NCI-H1092 (cell line): ENCODE measurements at regions not wholly inside any gene's neighbourhood (a gene's known extent, or its start where the extent isn't known, plus 50 kb on each side); places are given as distances from the start of the nearest gene placed in this dataset.

Experiments
- DNase-seq: peaks from one replicate; lab custom pipeline; 2025; lab: John Stamatoyannopoulos, UW

DNA sequence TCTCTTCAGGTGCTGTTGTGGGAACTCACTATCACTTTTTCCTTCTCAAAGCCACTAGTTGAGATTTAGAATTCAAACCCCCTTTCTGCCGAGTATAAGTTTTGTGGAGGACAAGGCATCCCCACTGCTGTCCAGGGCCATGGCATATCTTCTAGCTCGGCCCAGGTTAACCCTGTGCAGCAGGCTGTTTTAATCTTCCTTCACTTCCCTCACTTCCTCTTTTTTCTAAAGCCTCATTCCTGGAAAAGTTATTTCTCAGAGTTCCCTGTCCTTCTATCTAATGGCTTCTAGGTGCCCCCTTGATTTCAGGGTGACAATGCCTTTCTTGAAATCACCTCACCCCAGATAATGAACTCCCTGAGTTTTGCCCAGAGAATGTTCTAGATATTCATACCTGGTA lies 222.3 kb downstream of the SNX10 start:
- no peak for DNase-seq

- no peak for DNase-seq
Measured at GRCh38 chr7:26514633-26515032, 223.0 kb downstream of the SNX10 start.

- DNase-seq = peak; percentile 64
Measured at GRCh38 chr7:26515314-26515842, 223.7 kb downstream of the SNX10 start.

DNA sequence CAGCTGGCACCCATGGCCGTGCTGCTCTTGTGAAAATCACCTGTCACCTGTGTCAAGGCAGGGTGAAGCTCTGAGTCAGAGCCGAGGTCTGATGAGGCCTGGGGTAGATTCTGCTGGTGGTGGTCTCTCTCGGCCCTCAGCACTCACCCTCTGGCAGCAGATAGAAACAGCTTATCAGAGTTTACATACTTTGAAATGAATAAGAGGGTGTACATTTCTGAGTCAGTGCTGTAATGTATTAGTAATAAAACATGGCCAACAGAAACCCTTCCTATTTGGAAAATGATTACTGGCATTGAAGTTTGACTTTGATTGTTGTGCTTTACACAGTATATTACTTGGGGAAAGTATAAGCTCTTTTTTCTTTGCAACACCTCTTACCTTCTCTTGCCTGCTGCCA lies 228.8 kb downstream of the SNX10 start:
- no peak for DNase-seq

- no peak for DNase-seq
Measured at GRCh38 chr7:26522633-26523032, 231.0 kb downstream of the SNX10 start.

- peak; percentile 78 for DNase-seq
Measured at GRCh38 chr7:26525398-26526264, 234.0 kb downstream of the SNX10 start.

DNA sequence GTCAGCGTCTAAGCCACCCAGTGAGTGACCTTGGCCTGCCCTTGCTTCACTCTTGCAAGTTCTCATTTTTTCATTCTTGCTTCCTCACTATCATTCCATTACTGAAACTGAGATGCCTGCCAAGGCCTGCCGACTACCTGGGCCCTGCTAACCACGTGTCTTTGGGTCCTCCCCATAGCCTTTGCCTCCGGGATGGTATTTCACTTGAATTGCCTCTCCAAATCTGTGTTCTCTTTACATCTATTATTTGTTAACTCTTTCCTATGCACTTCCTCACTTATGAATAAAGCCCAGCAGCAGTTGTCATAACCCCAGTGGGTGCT lies 234.6 kb downstream of the SNX10 start:
- DNase-seq = no peak

GRCh38 chr7:26531926-26532325 lies 240.3 kb downstream of the SNX10 start:
- DNase-seq = no peak

GRCh38 chr7:26532471-26532870 lies 240.8 kb downstream of the SNX10 start:
- no peak for DNase-seq

DNA sequence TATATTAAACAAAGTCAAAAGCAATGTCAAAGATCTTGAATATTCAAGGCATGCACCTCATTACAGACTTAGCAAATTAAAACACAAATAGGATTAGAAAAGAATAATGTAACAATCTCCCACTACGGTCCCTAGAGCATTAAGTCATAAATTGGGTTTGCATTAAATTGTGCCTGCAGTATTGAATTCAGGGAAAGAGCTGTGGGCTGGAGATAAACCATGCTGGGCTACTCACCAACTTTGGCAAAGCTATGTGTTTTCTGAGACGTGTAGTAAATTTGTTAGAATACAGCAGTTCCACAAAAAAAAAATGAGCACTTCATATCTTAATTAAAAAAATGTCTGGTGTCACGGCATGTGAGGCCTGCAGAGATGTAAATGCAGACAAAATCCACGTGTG lies 241.6 kb downstream of the SNX10 start:
- DNase-seq = no peak

DNA sequence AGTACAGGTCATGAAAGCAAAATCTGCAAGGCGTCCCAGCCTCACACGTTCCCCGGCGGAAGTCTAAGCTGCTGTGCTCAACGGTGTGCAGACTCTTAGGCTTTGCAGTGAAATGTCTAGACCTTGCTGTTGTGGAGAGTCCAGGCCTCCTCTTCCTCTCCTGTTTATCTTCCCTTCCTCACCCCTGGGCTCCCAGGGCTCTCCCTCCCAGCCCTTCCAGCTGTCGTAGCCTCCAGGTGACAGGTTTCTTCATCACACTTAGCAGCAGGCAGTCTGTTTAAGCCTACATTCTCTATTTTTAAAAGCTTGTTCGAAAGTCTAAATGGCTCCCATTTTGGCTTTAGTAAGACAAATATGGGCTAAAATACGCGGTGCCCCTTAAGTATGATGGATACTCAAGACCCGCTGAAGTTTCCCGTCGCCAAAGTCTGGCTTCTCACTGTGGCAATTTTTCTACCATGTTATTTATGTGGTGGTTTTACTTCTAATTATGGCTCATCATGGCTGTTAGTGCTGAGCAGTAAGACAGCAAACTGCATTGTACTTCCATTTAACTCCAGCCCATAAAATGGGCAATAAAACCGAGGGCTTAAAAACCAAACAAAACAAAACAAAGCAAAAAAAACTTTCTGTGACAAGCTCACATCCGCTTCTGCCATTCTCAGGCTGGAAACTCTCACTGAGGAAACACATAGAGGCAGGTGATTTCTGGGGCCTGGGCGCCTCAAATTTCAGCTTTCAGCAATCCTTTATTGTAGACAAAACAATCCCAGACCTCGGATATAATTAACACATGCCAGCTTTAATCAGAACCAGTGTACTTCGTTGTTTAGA lies 243.2 kb downstream of the SNX10 start:
- DNase-seq = peak; percentile 41

- DNase-seq = no peak
Measured at GRCh38 chr7:26535483-26536007, 243.9 kb downstream of the SNX10 start.

DNA sequence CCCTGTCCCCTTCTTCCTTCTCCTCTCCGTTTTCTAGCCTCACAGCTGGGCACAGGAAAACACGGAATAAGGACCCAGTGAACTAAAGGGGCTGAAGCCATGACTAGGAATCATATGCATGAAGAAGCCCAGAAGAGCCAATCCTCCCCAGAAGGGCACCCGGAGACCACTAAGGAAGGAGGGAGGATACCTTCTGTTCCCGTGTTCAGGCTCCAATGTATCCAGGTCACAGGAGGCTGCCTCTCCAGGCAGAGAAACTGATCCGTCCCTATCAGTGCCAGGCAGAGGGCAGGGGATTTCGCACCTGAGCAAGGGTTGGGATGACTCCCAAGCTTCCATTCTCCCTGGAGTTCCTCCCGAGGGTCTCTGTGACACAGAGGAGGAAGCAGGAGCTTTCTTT lies 246.6 kb downstream of the SNX10 start:
- no peak for DNase-seq

DNA sequence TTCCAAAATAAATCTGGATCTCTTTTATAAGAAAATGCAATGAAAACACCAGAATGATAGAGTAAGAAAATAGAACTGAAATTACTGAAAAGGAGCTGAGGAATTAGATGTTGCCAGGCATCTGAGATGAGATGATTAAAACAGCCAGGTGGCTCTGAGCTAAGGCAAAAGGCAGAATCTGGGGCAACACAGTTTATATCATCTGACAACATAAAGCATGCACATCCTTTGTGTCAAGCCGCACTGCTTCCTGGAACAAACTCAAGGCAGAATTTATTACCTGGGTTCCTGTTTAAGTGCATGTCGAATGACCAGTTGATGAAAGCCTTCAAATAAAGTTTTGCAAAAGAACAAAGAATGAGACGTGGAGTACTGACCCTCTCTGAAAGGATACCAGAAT lies 247.0 kb downstream of the SNX10 start:
- no peak for DNase-seq

DNA sequence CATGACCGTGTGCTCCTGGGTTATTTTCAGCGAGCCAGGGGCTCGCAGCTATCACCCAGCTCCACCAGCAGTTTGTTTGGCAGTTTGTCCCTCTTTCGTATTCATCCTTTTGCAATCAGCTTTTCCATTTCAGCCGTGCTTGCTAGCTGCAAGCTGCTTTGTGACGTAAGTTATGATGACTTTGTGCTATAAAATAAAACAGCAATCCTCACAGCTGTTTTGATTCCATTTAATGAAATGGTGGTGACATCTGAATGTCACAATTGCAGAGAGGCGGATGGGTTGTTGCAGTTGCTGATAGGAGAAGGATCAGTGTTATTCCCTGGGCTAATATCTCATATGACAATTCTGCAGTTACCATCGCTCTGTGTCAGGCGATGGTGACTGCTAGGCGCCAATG lies 251.7 kb downstream of the SNX10 start:
- DNase-seq = no peak

- DNase-seq = no peak
Measured at GRCh38 chr7:26543951-26544350, 252.3 kb downstream of the SNX10 start.

DNA sequence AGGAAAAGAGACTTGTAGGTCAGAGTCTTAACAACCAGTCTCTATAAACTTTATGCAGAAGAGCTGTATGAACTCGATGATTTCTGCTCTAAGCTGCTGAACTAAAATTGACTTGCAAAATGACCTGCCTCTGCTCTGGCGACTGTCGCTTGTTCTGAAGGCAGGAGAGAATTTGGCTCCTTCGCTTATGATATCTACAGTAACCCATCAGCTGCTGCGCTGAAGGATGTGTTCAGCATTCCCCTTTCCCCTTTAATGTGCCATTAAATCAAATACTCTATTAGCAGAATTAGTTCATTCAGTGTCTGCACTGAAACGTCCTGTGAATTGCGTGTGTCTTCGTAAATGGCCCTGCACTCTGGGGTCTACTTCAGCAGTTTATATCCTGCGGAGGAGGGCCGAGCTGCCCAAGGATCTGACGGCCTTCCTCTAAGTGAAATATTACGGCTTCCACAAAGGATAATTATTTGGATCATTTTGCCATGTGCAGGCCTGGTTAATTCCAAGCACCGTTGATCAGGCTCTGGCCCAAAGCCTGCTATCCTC lies 254.9 kb downstream of the SNX10 start:
- no peak for DNase-seq

DNA sequence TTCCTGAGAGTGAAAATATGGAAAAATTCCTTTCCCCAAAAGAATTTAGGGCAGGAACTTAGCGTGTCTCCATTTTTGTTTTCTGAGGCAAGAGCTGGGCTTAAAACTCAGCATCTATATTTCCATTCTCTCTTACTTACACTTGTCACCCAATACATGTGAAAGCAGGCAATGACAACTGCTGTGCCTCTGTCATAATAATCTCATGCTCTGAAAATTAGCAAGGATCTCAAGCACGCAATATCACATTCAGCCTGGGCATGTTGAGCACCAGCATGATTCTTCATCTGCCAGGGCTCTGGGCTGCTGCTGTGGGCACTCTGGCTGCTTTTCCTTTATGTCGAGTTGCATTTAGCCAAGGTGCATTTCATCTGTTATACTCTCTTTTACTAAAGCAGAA lies 255.5 kb downstream of the SNX10 start:
- no peak for DNase-seq

GRCh38 chr7:26549281-26549944 lies 257.8 kb downstream of the SNX10 start:
- no peak for DNase-seq

DNA sequence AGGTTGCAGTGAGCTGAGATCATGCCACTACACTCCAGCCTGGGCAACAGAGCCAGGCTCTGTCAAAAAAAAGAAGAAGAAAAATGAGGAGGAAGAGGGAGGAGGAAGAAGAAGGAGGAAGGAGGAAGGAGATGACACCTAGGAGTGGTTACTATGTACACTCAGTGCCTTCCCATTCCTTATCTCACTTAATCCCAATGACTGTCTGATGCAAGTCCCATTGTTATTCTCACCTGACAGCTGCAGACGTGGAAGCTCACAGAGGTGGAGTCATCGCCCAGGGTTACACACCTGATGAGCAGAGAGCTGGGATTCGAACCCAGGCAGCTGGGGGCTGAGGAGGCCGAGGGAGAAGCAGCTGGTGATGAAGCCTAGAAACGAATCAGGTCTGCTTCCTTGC lies 258.8 kb downstream of the SNX10 start:
- DNase-seq = no peak

GRCh38 chr7:26551740-26552139 lies 260.1 kb downstream of the SNX10 start:
- no peak for DNase-seq

GRCh38 chr7:26553128-26553527 lies 261.5 kb downstream of the SNX10 start:
- DNase-seq = no peak
